Ramos (cell line): ENCODE measurements at regions not wholly inside any gene's neighbourhood (a gene's known extent, or its start where the extent isn't known, plus 50 kb on each side); places are given as distances from the start of the nearest gene placed in this dataset.

Experiments used
- in situ Hi-C: fragments of 300-500 bp; cut with MboI; formaldehyde crosslinking; loops from one replicate; pipeline ENCODE4 v1.14.3; 2022; ENCODE audit warnings: low sequenced_read_pairs; ENCODE audit not compliant: unreplicated experiment

- in situ Hi-C loops, result no loop called here
Observed at GRCh38 chr21:33152732-33153130, 77.0 kb upstream of the IFNAR2 start.

- in situ Hi-C loops, result no loop called here
Observed at GRCh38 chr21:33155005-33155404, 74.7 kb upstream of the IFNAR2 start.

- in situ Hi-C loops, result no loop called here
Observed at GRCh38 chr21:33155422-33155821, 74.3 kb upstream of the IFNAR2 start.

GRCh38 chr21:33157303-33157702 lies 72.4 kb upstream of the IFNAR2 start:
- in situ Hi-C loops, result no loop called here

- in situ Hi-C loops, result no loop called here
Observed at GRCh38 chr21:33158654-33159053, 71.1 kb upstream of the IFNAR2 start.

- in situ Hi-C loops, result no loop called here
Observed at GRCh38 chr21:33162436-33162951, 67.2 kb upstream of the IFNAR2 start.

GRCh38 chr21:33168886-33169285 lies 60.9 kb upstream of the IFNAR2 start:
- in situ Hi-C loops, result no loop called here

- in situ Hi-C loops, result no loop called here
Observed at GRCh38 chr21:33169359-33169758, 60.4 kb upstream of the IFNAR2 start.

GRCh38 chr21:33171616-33172169 lies 58.0 kb upstream of the IFNAR2 start:
- in situ Hi-C loops, result no loop called here

GRCh38 chr21:33174756-33175155 lies 55.0 kb upstream of the IFNAR2 start:
- in situ Hi-C loops, result loop anchor here (25.0 kb wide), 1 partner anchor 438 kb away; no protein-coding TSS in a partner anchor
